ENCODE measurements at regions not wholly inside any gene's neighbourhood (a gene's known extent, or its start where the extent isn't known, plus 50 kb on each side); places are given as distances from the start of the nearest gene placed in this dataset.

DNA sequence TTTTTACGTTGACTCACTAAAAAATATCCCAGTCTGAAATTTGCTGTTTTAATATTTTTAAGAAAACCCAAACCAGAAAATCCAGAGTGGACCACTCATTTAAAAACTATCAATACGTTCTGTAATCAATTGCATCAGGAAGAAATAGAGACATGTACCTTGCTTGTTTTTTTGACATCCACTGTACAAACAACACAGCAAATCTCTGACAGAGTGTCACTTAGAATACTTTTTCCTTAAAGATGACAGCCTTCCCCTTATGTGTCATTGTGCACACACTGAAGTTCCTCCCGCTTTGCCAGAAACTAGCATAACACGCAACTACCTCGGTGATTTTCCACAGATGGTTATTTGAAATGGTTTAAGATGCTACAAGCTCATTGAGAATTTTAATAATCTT, 321.7 kb upstream of the PFKP start:
- no peaks in the 10 kb centered on the region for H3K36me3 ChIP-seq (ENCODE audit: low read depth, missing control alignments)
- H3K4me1 ChIP-seq = no peaks in the 10 kb centered on the region
- TF ChIP-seq, protein P1, sequence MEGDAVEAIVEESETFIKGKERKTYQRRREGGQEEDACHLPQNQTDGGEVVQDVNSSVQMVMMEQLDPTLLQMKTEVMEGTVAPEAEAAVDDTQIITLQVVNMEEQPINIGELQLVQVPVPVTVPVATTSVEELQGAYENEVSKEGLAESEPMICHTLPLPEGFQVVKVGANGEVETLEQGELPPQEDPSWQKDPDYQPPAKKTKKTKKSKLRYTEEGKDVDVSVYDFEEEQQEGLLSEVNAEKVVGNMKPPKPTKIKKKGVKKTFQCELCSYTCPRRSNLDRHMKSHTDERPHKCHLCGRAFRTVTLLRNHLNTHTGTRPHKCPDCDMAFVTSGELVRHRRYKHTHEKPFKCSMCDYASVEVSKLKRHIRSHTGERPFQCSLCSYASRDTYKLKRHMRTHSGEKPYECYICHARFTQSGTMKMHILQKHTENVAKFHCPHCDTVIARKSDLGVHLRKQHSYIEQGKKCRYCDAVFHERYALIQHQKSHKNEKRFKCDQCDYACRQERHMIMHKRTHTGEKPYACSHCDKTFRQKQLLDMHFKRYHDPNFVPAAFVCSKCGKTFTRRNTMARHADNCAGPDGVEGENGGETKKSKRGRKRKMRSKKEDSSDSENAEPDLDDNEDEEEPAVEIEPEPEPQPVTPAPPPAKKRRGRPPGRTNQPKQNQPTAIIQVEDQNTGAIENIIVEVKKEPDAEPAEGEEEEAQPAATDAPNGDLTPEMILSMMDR (IDR thresholded peaks at IDR 0.05) = no peak
- no peak for TF ChIP-seq POLR2A (IDR thresholded peaks at IDR 0.05)
- no peak overlapping the region for H3K4me3 ChIP-seq
- 72 to 86% methylated on average over 5 of the region's 5 CpGs for WGBS, 2 donors
- H3K27me3 ChIP-seq = no peaks in the 10 kb centered on the region
- DNase-seq = no peak
- no peak overlapping the region for H3K27ac ChIP-seq
- H3K9me3 ChIP-seq = no peaks in the 10 kb centered on the region
- intact Hi-C loops (cut with DNase I; ENCODE audit: low total_unique reads) = no loop called here

GRCh38 chr10:2744547-2745200, 322.7 kb upstream of the PFKP start:
- intact Hi-C loops (cut with DNase I; ENCODE audit: low total_unique reads) = no loop called here
- no peak overlapping the region for H3K27ac ChIP-seq
- H3K9me3 ChIP-seq = no peaks in the 10 kb centered on the region
- no peaks in the 10 kb centered on the region for H3K36me3 ChIP-seq (ENCODE audit: low read depth, missing control alignments)
- TF ChIP-seq, protein P1 (IDR thresholded peaks at IDR 0.05) = no peak
- no peak for TF ChIP-seq POLR2A (IDR thresholded peaks at IDR 0.05)
- no peak for DNase-seq
- 43 to 44% methylated on average over 6 of the region's 6 CpGs for WGBS, 2 donors
- no peaks in the 10 kb centered on the region for H3K27me3 ChIP-seq
- H3K4me1 ChIP-seq = no peaks in the 10 kb centered on the region
- H3K4me3 ChIP-seq = no peak overlapping the region

- no peaks in the 10 kb centered on the region for H3K36me3 ChIP-seq (ENCODE audit: low read depth, missing control alignments)
- TF ChIP-seq, protein P1 (IDR thresholded peaks at IDR 0.05) = no peak
- no peak for TF ChIP-seq POLR2A (IDR thresholded peaks at IDR 0.05)
- H3K4me3 ChIP-seq = no peak overlapping the region
- no peaks in the 10 kb centered on the region for H3K4me1 ChIP-seq
- no peaks in the 10 kb centered on the region for H3K9me3 ChIP-seq
- H3K27ac ChIP-seq = no peak overlapping the region
- intact Hi-C loops (cut with DNase I; ENCODE audit: low total_unique reads) = no loop called here
- DNase-seq = peak; percentile 28
- WGBS, 2 donors = 10 to 14% methylated on average over 19 of the region's 19 CpGs
- no peaks in the 10 kb centered on the region for H3K27me3 ChIP-seq
Measured at GRCh38 chr10:2734603-2735002, 332.7 kb upstream of the PFKP start.

DNA sequence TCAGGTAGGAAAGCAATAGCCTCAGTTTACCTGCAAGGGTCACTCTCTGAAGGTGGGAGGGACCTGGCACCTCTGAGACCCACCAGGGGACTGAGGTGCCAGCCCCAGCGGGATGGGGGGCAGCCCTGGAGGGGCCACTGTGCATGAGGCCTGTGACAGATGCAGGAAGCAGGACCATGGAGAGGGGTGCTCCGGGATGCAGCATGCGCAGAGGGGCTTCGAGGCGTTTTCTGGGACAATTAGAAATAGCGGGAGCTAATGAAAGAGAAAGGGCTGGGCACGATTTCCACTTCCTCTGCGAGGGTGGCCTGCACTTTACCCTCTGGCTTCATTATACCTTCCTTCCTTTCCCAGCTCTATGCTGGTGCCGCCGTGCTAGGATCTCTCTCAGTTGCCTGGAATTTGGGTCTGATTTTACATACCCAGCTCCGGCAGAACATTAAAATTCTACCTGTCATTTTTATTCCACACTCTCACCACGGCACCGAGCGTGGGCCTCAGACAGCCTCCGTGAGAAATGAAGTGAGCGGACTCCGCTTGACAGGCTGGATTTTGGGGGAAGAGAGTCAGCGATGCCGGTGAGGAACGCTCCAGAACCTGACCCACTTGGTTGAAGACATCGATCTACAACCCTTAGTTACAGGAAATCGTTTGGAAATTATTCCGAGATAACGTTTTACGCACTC, 333.9 kb upstream of the PFKP start:
- Histone ChIP-seq H3K27ac (no peak overlapping the region), H3K27me3 (no peaks in the 10 kb centered on the region), H3K4me1 (no peaks in the 10 kb centered on the region), H3K4me3 (no peak overlapping the region), H3K9me3 (no peaks in the 10 kb centered on the region), H3K36me3 (ENCODE audit: low read depth, missing control alignments) (no peaks in the 10 kb centered on the region)
- 63 to 70% methylated on average over 25 of the region's 25 CpGs for WGBS, 2 donors
- TF ChIP-seq, protein P1 (IDR thresholded peaks at IDR 0.05) = no peak
- no peak for TF ChIP-seq POLR2A (IDR thresholded peaks at IDR 0.05)
- no peak for DNase-seq
- intact Hi-C loops (cut with DNase I; ENCODE audit: low total_unique reads) = no loop called here

- TF ChIP-seq, protein P1 (IDR thresholded peaks at IDR 0.05) = no peak
- TF ChIP-seq POLR2A (IDR thresholded peaks at IDR 0.05) = no peak
- H3K36me3 ChIP-seq (ENCODE audit: low read depth, missing control alignments) = no peaks in the 10 kb centered on the region
- 70 to 73% methylated on average over 5 of the region's 5 CpGs for WGBS, 2 donors
- intact Hi-C loops (cut with DNase I; ENCODE audit: low total_unique reads) = no loop called here
- H3K9me3 ChIP-seq = no peaks in the 10 kb centered on the region
- H3K4me3 ChIP-seq = no peak overlapping the region
- no peak overlapping the region for H3K27ac ChIP-seq
- no peak for DNase-seq
- H3K27me3 ChIP-seq = no peaks in the 10 kb centered on the region
- no peaks in the 10 kb centered on the region for H3K4me1 ChIP-seq
Measured at GRCh38 chr10:2731940-2732339, 335.4 kb upstream of the PFKP start.
